ENCODE measurements at regions not wholly inside any gene's neighbourhood (a gene's known extent, or its start where the extent isn't known, plus 50 kb on each side); places are given as distances from the start of the nearest gene placed in this dataset.

GRCh38 chr9:120018550-120018949, 561.4 kb downstream of the CDK5RAP2 start:
- Histone ChIP-seq H3K9ac (ENCODE audit: insufficient read depth, low read length, poor library complexity, severe bottlenecking) (no peak overlapping the region), H3K4me3 (replicated peaks in 1 of 3; ENCODE audit: low read depth in 2 of 3, low read length in 3 of 3) (no peak overlapping the region), H3K9me3 (replicated peaks in 1 of 2; ENCODE audit: control insufficient read depth in 1 of 2, insufficient read depth in 1 of 2, low read length in 2 of 2) (peaks cover 0 to 7% of the 10 kb centered on the region in 2 donors), H3K27me3 (ENCODE audit: control insufficient read depth in 2 of 2, insufficient read depth in 2 of 2, low read length in 2 of 2) (no peaks in the 10 kb centered on the region), H3K4me2 (replicated peaks; ENCODE audit: extremely low read depth, low read length, poor library complexity, severe bottlenecking) (no peak overlapping the region), H3K27ac (ENCODE audit: low read depth in 1 of 2, low read length in 2 of 2) (no peak overlapping the region), H3K4me1 (ENCODE audit: control insufficient read depth in 1 of 2, insufficient read depth in 2 of 2, low read length in 2 of 2) (no peaks in the 10 kb centered on the region), H3K79me2 (ENCODE audit: insufficient read depth, low read length) (no peaks in the 10 kb centered on the region), H2AFZ (ENCODE audit: insufficient read depth, low read depth, low read length, poor library complexity, severe bottlenecking) (no peak overlapping the region), H4K20me1 (ENCODE audit: insufficient read depth, low read length) (no peaks in the 10 kb centered on the region), H3K36me3 (replicated peaks in 1 of 2; ENCODE audit: control insufficient read depth in 1 of 2, insufficient read depth in 2 of 2, low read length in 2 of 2) (no peaks in the 10 kb centered on the region)
- H3K27me3 Mint-ChIP-seq (ENCODE audit: low read depth in 3 of 3) = peaks cover 0 to 5% (median 0%) of the 10 kb centered on the region in 3 donors
- DNase-seq = no peak
- no peaks in the 10 kb centered on the region for H3K36me3 Mint-ChIP-seq
- no peak overlapping the region for H3K27ac Mint-ChIP-seq
- peaks cover 0 to 10% (median 4%) of the 10 kb centered on the region in 7 donors for H3K9me3 Mint-ChIP-seq
- H3K4me3 Mint-ChIP-seq = no peak overlapping the region
- no peak for TF ChIP-seq CTCF (IDR thresholded peaks at IDR 0.05)
- no peaks in the 10 kb centered on the region for H3K4me1 Mint-ChIP-seq
- intact Hi-C loops (cut with micrococcal nuclease) = no loop called here

GRCh38 chr9:120018037-120018436, 561.9 kb downstream of the CDK5RAP2 start:
- H3K27ac ChIP-seq (ENCODE audit: low read depth in 1 of 2, low read length in 2 of 2) = no peak overlapping the region
- no peak overlapping the region for H3K4me3 ChIP-seq (replicated peaks in 1 of 3; ENCODE audit: low read depth in 2 of 3, low read length in 3 of 3)
- no peaks in the 10 kb centered on the region for H3K36me3 Mint-ChIP-seq
- no peaks in the 10 kb centered on the region for H3K4me1 ChIP-seq (ENCODE audit: control insufficient read depth in 1 of 2, insufficient read depth in 2 of 2, low read length in 2 of 2)
- intact Hi-C loops (cut with micrococcal nuclease) = no loop called here
- H3K27me3 ChIP-seq (ENCODE audit: control insufficient read depth in 2 of 2, insufficient read depth in 2 of 2, low read length in 2 of 2) = no peaks in the 10 kb centered on the region
- H3K4me3 Mint-ChIP-seq = no peak overlapping the region
- H2AFZ ChIP-seq (ENCODE audit: insufficient read depth, low read depth, low read length, poor library complexity, severe bottlenecking) = no peak overlapping the region
- peaks cover 0 to 10% (median 4%) of the 10 kb centered on the region in 7 donors for H3K9me3 Mint-ChIP-seq
- H3K27ac Mint-ChIP-seq = no peak overlapping the region
- WGBS (ENCODE audit: insufficient coverage) = 83% methylated on average over 1 of the region's 4 CpGs
- H3K27me3 Mint-ChIP-seq (ENCODE audit: low read depth in 3 of 3) = peaks cover 0 to 5% (median 0%) of the 10 kb centered on the region in 3 donors
- no peak for DNase-seq
- no peak overlapping the region for H3K9ac ChIP-seq (ENCODE audit: insufficient read depth, low read length, poor library complexity, severe bottlenecking)
- H3K4me2 ChIP-seq (replicated peaks; ENCODE audit: extremely low read depth, low read length, poor library complexity, severe bottlenecking) = no peak overlapping the region
- H3K36me3 ChIP-seq (replicated peaks in 1 of 2; ENCODE audit: control insufficient read depth in 1 of 2, insufficient read depth in 2 of 2, low read length in 2 of 2) = no peaks in the 10 kb centered on the region
- no peaks in the 10 kb centered on the region for H3K4me1 Mint-ChIP-seq
- H3K79me2 ChIP-seq (ENCODE audit: insufficient read depth, low read length) = no peaks in the 10 kb centered on the region
- peaks cover 0 to 7% of the 10 kb centered on the region in 2 donors for H3K9me3 ChIP-seq (replicated peaks in 1 of 2; ENCODE audit: control insufficient read depth in 1 of 2, insufficient read depth in 1 of 2, low read length in 2 of 2)
- TF ChIP-seq CTCF (IDR thresholded peaks at IDR 0.05) = no peak
- no peaks in the 10 kb centered on the region for H4K20me1 ChIP-seq (ENCODE audit: insufficient read depth, low read length)

Data from CD14-positive monocyte (primary cell).